CD14-positive monocyte (primary cell): ENCODE measurements at regions not wholly inside any gene's neighbourhood (a gene's known extent, or its start where the extent isn't known, plus 50 kb on each side); places are given as distances from the start of the nearest gene placed in this dataset.
"Not testable (repeated sequence)": the region's sequence is repeated elsewhere in the genome, so short reads cannot be mapped to it uniquely, and the experiment has no call there.

Experiments
- DNase-seq, 3 donors: peaks; one replicate each; pipeline ENCODE4 v3.0.0-alpha.2; 2011 to 2022
- H2AFZ ChIP-seq: 2 replicates; pipeline ENCODE4 v1.6.0; 2012; ENCODE audit warnings: mild to moderate bottlenecking, low read depth, low read length, inconsistent platforms; ENCODE audit not compliant: insufficient read depth, poor library complexity, severe bottlenecking
- H3K27ac ChIP-seq, 2 donors: 1 replicate in 1 of 2; 2 replicates in 1 of 2; pipeline ENCODE4 v1.5.1; 2012 to 2013; ENCODE audit warnings: low read length in 2 of 2, control low read depth in 1 of 2, inconsistent platforms in 1 of 2, low read depth in 1 of 2, mild to moderate bottlenecking in 1 of 2
- H3K27me3 ChIP-seq, 2 donors: one replicate each; pipeline versions ENCODE4 v1.6.0 to v1.6.1; 2011 to 2013; ENCODE audit warnings: low read length in 2 of 2; ENCODE audit not compliant: control insufficient read depth in 2 of 2, insufficient read depth in 2 of 2
- H3K36me3 ChIP-seq, 2 donors: replicated peaks in 1 of 2; 1 replicate in 1 of 2; 2 replicates in 1 of 2; pipeline versions ENCODE4 v1.5.1 to v1.6.1; 2012 to 2013; ENCODE audit warnings: low read length in 2 of 2, control low read depth in 1 of 2, inconsistent platforms in 1 of 2, mild to moderate bottlenecking in 1 of 2; ENCODE audit not compliant: insufficient read depth in 2 of 2, control insufficient read depth in 1 of 2
- H3K4me1 ChIP-seq, 2 donors: 1 replicate in 1 of 2; 2 replicates in 1 of 2; pipeline versions ENCODE4 v1.5.1 to v1.6.1; 2012 to 2013; ENCODE audit warnings: low read length in 2 of 2, control low read depth in 1 of 2, inconsistent platforms in 1 of 2, mild to moderate bottlenecking in 1 of 2, moderate library complexity in 1 of 2; ENCODE audit not compliant: insufficient read depth in 2 of 2, control insufficient read depth in 1 of 2
- H3K4me2 ChIP-seq: replicated peaks from 2 replicates; pipeline ENCODE3; 2012; ENCODE audit warnings: low read length, moderate library complexity, mild to moderate bottlenecking; ENCODE audit not compliant: poor library complexity, severe bottlenecking; ENCODE audit errors: extremely low read depth
- H3K4me3 ChIP-seq, 3 experiments: fragments of 200-600 bp in 1 of 3; sonication (generic) in 1 of 3; replicated peaks in 1 of 3; 1 replicate in 2 of 3; 2 replicates in 1 of 3; pipeline ENCODE4 v1.5.1; 2011 to 2013; ENCODE audit warnings: low read length in 3 of 3, mild to moderate bottlenecking in 3 of 3, control low read depth in 2 of 3, low read depth in 2 of 3, inconsistent platforms in 1 of 3, moderate library complexity in 1 of 3
- H3K79me2 ChIP-seq: 2 replicates; pipeline ENCODE4 v1.6.0; 2012; ENCODE audit warnings: mild to moderate bottlenecking, control low read depth, inconsistent platforms, low read length, moderate library complexity; ENCODE audit not compliant: insufficient read depth
- H3K9ac ChIP-seq: 2 replicates; pipeline ENCODE4 v1.6.0; 2017; ENCODE audit warnings: low read length, mild to moderate bottlenecking; ENCODE audit not compliant: insufficient read depth, poor library complexity, severe bottlenecking
- H3K9me3 ChIP-seq, 2 donors: replicated peaks in 1 of 2; 1 replicate in 1 of 2; 2 replicates in 1 of 2; pipeline versions ENCODE4 v1.5.1 to v1.6.1; 2012 to 2013; ENCODE audit warnings: low read length in 2 of 2, control low read depth in 1 of 2; ENCODE audit not compliant: control insufficient read depth in 1 of 2, insufficient read depth in 1 of 2
- H4K20me1 ChIP-seq: 2 replicates; pipeline ENCODE4 v1.6.0; 2012; ENCODE audit warnings: mild to moderate bottlenecking, low read length, control low read depth, moderate library complexity; ENCODE audit not compliant: insufficient read depth
- H3K27ac Mint-ChIP-seq, 7 donors: one replicate each; pipeline ENCODE4 v1.8.0; 2020; ENCODE audit warnings: mild to moderate bottlenecking in 7 of 7, mixed read lengths in 7 of 7, moderate library complexity in 6 of 7, inconsistent platforms in 2 of 7
- H3K27me3 Mint-ChIP-seq, 3 donors: one replicate each; pipeline ENCODE4 v1.8.0; 2021 to 2022; ENCODE audit warnings: low read depth in 3 of 3, mild to moderate bottlenecking in 3 of 3, mixed read lengths in 3 of 3, moderate library complexity in 3 of 3, inconsistent platforms in 1 of 3
- H3K36me3 Mint-ChIP-seq, 2 donors: one replicate each; pipeline ENCODE4 v1.8.0; 2020; ENCODE audit warnings: mixed read lengths in 2 of 2, inconsistent platforms in 1 of 2, mild to moderate bottlenecking in 1 of 2
- H3K4me1 Mint-ChIP-seq: one replicate; pipeline ENCODE4 v1.8.0; 2020; ENCODE audit warnings: mild to moderate bottlenecking, mixed read lengths
- H3K4me3 Mint-ChIP-seq, 2 donors: one replicate each; pipeline ENCODE4 v1.8.0; 2020; ENCODE audit warnings: mild to moderate bottlenecking in 2 of 2, mixed read lengths in 2 of 2, moderate library complexity in 1 of 2
- H3K9me3 Mint-ChIP-seq, 7 donors: one replicate each; pipeline ENCODE4 v1.8.0; 2020 to 2022; ENCODE audit warnings: mixed read lengths in 7 of 7, mild to moderate bottlenecking in 6 of 7, moderate library complexity in 6 of 7, inconsistent platforms in 2 of 7
- CTCF ChIP-seq: fragments of 200-600 bp; IDR thresholded peaks from one replicate; pipeline ENCODE4 v1.8.0; 2022; ENCODE audit warnings: antibody characterized with exemption, mild to moderate bottlenecking
- WGBS: methylation state at CpG from one replicate; pipeline ENCODE4 v1.1.5; 2013; ENCODE audit warnings: missing lambda C conversion rate; ENCODE audit not compliant: insufficient coverage; 5-methylcytosine and 5-hydroxymethylcytosine counted together
- intact Hi-C, 2 donors: fragments of 100-400 bp; cut with micrococcal nuclease; formaldehyde crosslinking; loops; one replicate each; pipeline versions ENCODE4 v1.15.0 to v1.15.1; 2023

DNA sequence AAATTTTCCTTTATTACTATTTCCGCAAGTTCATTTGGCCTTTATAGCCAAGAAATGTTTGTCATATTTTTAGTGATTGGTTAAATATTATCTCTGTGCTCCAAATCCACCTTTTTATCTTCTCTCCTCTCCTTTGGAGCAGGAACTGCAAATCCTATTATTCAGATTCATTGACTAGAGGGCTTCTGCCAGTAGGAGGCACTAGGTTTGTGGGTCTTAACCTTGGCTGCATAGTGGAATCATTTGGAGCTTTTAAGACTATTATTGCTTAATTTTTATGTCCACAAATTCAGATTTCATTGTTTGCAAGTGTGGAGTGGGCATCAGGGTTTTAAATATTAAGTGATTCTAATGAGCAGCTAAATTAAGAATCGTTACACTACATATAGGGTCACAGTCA lies 75.3 kb upstream of the SYT10 start:
- Histone ChIP-seq H2AFZ (no peak overlapping the region), H3K79me2 (no peaks in the 10 kb centered on the region), H3K27ac (no peak overlapping the region), H3K4me3 (no peak overlapping the region), H4K20me1 (no peaks in the 10 kb centered on the region), H3K4me2 (no peak overlapping the region), H3K9me3 (no peaks in the 10 kb centered on the region), H3K9ac (no peak overlapping the region), H3K4me1 (no peaks in the 10 kb centered on the region), H3K36me3 (no peaks in the 10 kb centered on the region), H3K27me3 (no peaks in the 10 kb centered on the region)
- peaks cover 0 to 2% (median 1%) of the 10 kb centered on the region in 3 donors for H3K27me3 Mint-ChIP-seq
- DNase-seq = peak in 1 of 3 donors; percentile 10
- no peak overlapping the region for H3K27ac Mint-ChIP-seq
- H3K9me3 Mint-ChIP-seq = peaks cover 0 to 9% (median 0%) of the 10 kb centered on the region in 7 donors
- TF ChIP-seq CTCF = peak; percentile 17
- intact Hi-C loops = no loop called here
- WGBS = no CpG with 5 or more reads among the region's 2 CpGs
- no peaks in the 10 kb centered on the region for H3K36me3 Mint-ChIP-seq
- no peak overlapping the region for H3K4me3 Mint-ChIP-seq
- H3K4me1 Mint-ChIP-seq = no peaks in the 10 kb centered on the region

- no peak overlapping the region for H3K4me3 ChIP-seq
- no peak for TF ChIP-seq CTCF
- H3K9me3 Mint-ChIP-seq = peaks cover 0 to 16% (median 3%) of the 10 kb centered on the region in 7 donors
- H3K27me3 ChIP-seq = no peaks in the 10 kb centered on the region
- no peak overlapping the region for H3K9ac ChIP-seq
- H3K27ac ChIP-seq = no peak overlapping the region
- peaks cover 11% of the 10 kb centered on the region for H3K4me1 Mint-ChIP-seq
- no peaks in the 10 kb centered on the region for H4K20me1 ChIP-seq
- no peak overlapping the region for H3K4me2 ChIP-seq
- H3K36me3 Mint-ChIP-seq = no peaks in the 10 kb centered on the region
- no peak overlapping the region for H3K4me3 Mint-ChIP-seq
- H3K27me3 Mint-ChIP-seq = no peaks in the 10 kb centered on the region
- H3K36me3 ChIP-seq = no peaks in the 10 kb centered on the region
- intact Hi-C loops = no loop called here
- peaks cover 0 to 5% of the 10 kb centered on the region in 2 donors for H3K4me1 ChIP-seq
- no peaks in the 10 kb centered on the region for H3K9me3 ChIP-seq
- DNase-seq = no peak
- no peaks in the 10 kb centered on the region for H3K79me2 ChIP-seq
- H3K27ac Mint-ChIP-seq = no peak overlapping the region
- no peak overlapping the region for H2AFZ ChIP-seq
These were observed 79.9 kb upstream of the SYT10 start for GRCh38 chr12:33519566-33519965.

DNA sequence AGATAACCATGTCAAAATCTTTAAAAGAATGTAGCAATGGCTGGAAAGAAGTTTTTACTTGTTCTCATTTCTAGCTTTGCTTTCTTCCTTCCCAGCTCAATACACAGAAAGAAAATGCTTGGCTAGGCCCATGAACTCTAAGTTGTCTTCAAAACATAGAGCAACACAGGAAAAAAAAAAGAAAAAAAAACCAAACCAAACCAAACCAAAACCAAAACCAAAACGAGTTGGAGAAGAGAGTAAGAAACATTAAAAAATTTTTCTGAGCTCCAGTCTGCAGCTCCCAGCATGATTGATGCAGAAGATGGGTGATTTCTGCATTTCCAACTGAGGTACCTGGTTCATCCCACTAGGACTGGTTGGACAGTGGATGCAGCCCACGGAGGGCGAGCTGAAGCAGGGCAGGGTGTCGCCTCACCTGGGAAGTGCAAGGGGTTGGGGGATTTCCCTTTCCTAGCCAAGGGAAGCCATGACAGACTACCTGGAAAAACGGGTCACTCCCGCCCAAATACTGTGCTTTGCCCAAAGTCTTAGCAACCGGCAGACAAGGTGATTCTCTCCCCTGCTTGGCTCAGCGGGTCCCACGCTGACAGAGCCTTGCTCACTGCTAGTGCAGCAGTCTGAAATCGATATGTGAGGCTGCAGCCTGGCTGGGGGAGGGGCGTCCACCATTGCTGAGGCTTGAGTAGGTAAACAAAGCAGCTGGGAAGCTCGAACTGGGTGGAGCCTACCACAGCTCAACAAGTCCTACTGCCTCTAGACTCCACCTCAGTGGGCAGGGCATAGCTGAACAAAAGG lies 81.1 kb upstream of the SYT10 start:
- H3K36me3 Mint-ChIP-seq, H3K27ac ChIP-seq, H3K27ac Mint-ChIP-seq, H3K36me3 ChIP-seq, H3K4me3 ChIP-seq, H3K27me3 ChIP-seq, H3K79me2 ChIP-seq, H3K4me3 Mint-ChIP-seq, H2AFZ ChIP-seq, H4K20me1 ChIP-seq, H3K9me3 ChIP-seq, H3K27me3 Mint-ChIP-seq, DNase-seq, H3K4me2 ChIP-seq, H3K9me3 Mint-ChIP-seq, H3K4me1 ChIP-seq, intact Hi-C loops, H3K9ac ChIP-seq: not testable (repeated sequence)
- 99% methylated on average over 7 of the region's 12 CpGs for WGBS
- peaks cover 11% of the 10 kb centered on the region for H3K4me1 Mint-ChIP-seq
